D721Med (cell line): ENCODE measurements at regions not wholly inside any gene's neighbourhood (a gene's known extent, or its start where the extent isn't known, plus 50 kb on each side); places are given as distances from the start of the nearest gene placed in this dataset.

Experiments
- DNase-seq: peaks from one replicate; pipeline ENCODE4 v3.0.0; 2011; ENCODE audit warnings: low spot score; ENCODE audit not compliant: insufficient read length
- FAIRE-seq: peaks from 2 replicates; lab custom pipeline; 2011; peaks lifted over from hg19 to GRCh38; lab: Jason Lieb, UNC
- TF ChIP-seq, protein P1 (sequence below): IDR thresholded peaks from 2 replicates; pipeline ENCODE4 v1.5.1; 2012; ENCODE audit warnings: mild to moderate bottlenecking, control low read depth; ENCODE audit not compliant: insufficient read depth; ENCODE audit errors: missing control alignments

DNA sequence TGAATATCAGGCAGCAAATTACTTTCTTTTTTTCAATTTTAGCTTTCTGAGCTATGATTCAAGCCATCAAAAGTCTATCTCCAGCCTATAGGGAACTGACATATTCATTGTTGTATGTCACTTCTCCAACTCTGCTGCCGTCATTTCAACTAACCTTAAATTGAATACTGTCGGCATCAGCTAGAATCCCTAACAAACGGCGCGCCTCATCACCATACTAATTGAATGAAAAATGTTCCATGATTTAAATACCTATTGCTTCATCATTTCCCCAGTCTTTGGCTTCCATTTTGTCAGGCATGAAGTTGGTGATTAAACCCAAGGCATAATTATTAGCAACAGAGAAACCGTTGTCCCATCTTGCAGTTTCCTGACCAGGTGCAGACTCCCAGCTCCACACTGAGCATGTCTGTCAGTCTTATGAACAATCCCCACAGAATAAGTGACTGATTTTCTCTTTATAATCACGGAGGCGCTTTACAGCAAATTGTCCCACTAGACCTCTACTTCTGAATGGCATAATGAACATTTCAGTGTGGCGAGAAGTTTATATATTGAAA lies 83.5 kb upstream of the NPY start:
- no peak for FAIRE-seq
- TF ChIP-seq, protein P1, sequence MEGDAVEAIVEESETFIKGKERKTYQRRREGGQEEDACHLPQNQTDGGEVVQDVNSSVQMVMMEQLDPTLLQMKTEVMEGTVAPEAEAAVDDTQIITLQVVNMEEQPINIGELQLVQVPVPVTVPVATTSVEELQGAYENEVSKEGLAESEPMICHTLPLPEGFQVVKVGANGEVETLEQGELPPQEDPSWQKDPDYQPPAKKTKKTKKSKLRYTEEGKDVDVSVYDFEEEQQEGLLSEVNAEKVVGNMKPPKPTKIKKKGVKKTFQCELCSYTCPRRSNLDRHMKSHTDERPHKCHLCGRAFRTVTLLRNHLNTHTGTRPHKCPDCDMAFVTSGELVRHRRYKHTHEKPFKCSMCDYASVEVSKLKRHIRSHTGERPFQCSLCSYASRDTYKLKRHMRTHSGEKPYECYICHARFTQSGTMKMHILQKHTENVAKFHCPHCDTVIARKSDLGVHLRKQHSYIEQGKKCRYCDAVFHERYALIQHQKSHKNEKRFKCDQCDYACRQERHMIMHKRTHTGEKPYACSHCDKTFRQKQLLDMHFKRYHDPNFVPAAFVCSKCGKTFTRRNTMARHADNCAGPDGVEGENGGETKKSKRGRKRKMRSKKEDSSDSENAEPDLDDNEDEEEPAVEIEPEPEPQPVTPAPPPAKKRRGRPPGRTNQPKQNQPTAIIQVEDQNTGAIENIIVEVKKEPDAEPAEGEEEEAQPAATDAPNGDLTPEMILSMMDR: no peak
- DNase-seq: no peak

- DNase-seq (no peak), FAIRE-seq (no peak)
- TF ChIP-seq, protein P1: no peak
Observed at GRCh38 chr7:24201226-24201625, 82.8 kb upstream of the NPY start.

GRCh38 chr7:24212073-24212472 lies 71.9 kb upstream of the NPY start:
- TF ChIP-seq, protein P1: no peak
- FAIRE-seq (no peak), DNase-seq (no peak)

GRCh38 chr7:24213311-24213710 lies 70.7 kb upstream of the NPY start:
- FAIRE-seq (no peak), DNase-seq (no peak)
- TF ChIP-seq, protein P1: no peak

GRCh38 chr7:24214670-24215069 lies 69.3 kb upstream of the NPY start:
- no peak for DNase-seq
- TF ChIP-seq, protein P1: no peak
- no peak for FAIRE-seq

DNA sequence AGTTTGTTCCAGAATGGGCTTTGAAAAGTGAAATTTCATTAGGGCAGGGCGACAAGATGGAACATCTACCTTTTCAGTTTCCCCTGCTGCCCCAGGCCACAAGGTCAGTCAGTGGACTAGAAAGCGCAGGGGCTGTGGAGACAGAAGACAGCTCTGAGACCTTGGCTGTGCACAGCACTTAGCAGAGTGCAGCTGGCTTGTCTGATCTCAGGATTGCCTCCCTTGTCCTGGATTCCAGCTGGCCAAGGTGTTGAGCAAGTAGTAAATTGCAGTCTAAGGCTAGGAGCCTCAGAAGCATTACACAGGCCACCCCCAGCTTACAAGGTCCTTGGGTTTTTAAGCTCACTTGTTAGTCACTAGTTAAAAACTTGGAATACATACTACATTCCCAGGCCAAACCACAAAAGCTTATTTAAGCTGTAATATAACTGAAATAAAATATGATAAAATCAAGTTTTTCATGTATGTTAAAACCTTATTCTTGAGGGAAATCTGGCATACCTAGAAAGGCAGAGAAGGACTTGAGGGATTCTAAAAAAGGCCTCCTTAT lies 67.3 kb upstream of the NPY start:
- TF ChIP-seq, protein P1: no peak
- no peak for DNase-seq
- FAIRE-seq: no peak

DNA sequence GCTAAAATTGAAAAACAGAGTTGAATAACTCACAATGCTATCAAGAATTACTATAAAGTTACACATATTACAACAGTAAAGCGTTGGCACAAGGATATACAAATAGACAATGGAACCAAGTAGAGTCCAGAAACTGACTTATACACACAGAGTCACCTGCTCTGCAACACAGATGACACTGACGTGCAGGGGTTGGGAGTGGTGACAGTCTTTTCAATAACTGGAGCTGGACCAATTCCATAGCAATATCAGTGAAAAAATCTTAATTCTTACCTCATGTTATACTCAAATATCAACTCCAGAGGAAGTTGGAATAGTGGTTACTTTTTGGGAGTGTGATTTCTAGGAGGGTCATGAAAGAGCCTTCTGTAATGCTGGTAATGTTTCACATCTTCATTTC lies 62.5 kb upstream of the NPY start:
- no peak for FAIRE-seq
- TF ChIP-seq, protein P1: no peak
- DNase-seq: no peak
